HUES6 (cell line): ENCODE measurements at regions not wholly inside any gene's neighbourhood (a gene's known extent, or its start where the extent isn't known, plus 50 kb on each side); places are given as distances from the start of the nearest gene placed in this dataset.
"Not testable (repeated sequence)": the region's sequence is repeated elsewhere in the genome, so short reads cannot be mapped to it uniquely, and the experiment has no call there.

Experiments used
- H3K27ac ChIP-seq: 2 replicates; pipeline ENCODE4 v1.7.0; 2013; ENCODE audit warnings: low read depth, mild to moderate bottlenecking, low read length, inconsistent platforms
- H3K27me3 ChIP-seq: 2 replicates; pipeline ENCODE4 v1.6.1; 2013; ENCODE audit warnings: low read length; ENCODE audit not compliant: control insufficient read depth, insufficient read depth
- H3K36me3 ChIP-seq: 2 replicates; pipeline ENCODE4 v1.6.1; 2013; ENCODE audit warnings: low read length; ENCODE audit not compliant: control insufficient read depth, insufficient read depth
- H3K4me1 ChIP-seq: 2 replicates; pipeline ENCODE4 v1.6.1; 2013; ENCODE audit warnings: low read length; ENCODE audit not compliant: control insufficient read depth, insufficient read depth
- H3K4me3 ChIP-seq: 2 replicates; pipeline ENCODE4 v1.5.1; 2013; ENCODE audit warnings: low read depth, low read length
- H3K9ac ChIP-seq: one replicate; pipeline ENCODE4 v1.6.1; 2013; ENCODE audit warnings: mild to moderate bottlenecking, low read length
- H3K9me3 ChIP-seq: 2 replicates; pipeline ENCODE4 v1.6.1; 2013; ENCODE audit warnings: low read depth, low read length; ENCODE audit not compliant: control insufficient read depth, insufficient read depth

GRCh38 chr1:29589716-29590115 lies 353.4 kb downstream of the PTPRU start:
- H3K4me3 ChIP-seq, H3K27ac ChIP-seq, H3K9ac ChIP-seq, H3K9me3 ChIP-seq, H3K36me3 ChIP-seq, H3K27me3 ChIP-seq, H3K4me1 ChIP-seq: not testable (repeated sequence)

DNA sequence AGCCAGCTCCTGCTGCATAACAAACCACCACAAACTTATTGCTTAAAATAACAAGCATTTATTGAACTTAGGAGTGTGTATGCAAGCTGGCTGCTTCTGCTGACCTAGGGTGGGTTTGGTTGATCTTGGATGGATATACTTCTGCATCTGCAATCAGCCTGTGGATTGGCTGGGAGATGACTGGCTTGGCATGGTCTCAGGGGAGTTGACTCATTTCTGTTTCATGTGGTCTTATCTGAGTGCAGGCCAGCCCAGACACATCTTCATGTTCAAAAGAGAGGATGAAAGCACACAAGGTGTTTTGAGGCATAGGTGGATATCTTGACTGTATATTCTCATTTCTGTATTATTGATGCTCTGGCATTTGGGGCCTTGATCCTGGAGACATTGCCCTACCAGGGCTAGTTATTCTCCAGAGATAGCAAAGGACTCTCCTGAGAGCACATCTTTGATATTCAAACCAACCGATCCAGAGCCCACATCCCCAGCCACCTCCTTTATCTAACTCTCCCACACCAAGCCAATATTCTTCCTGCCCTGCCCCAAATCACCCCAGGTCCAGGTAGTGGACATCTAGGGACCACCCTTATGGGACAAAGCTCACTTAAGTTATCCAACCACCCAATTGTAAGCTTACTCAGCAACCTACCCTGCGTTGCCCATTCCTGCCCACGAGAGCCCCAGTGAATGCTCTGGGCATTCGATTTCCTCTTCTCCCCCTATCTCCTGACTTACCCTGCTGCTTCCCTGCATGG lies 350.8 kb downstream of the PTPRU start:
- no peak overlapping the region for H3K27ac ChIP-seq
- no peaks in the 10 kb centered on the region for H3K4me1 ChIP-seq
- H3K27me3 ChIP-seq = 0 out of 2 replicates have a peak, but pooled peaks cover 4% of the 10 kb centered on the region
- H3K36me3 ChIP-seq = no peaks in the 10 kb centered on the region
- no peaks in the 10 kb centered on the region for H3K9me3 ChIP-seq
- no peak overlapping the region for H3K9ac ChIP-seq
- no peak overlapping the region for H3K4me3 ChIP-seq

GRCh38 chr1:29586215-29586614 lies 349.9 kb downstream of the PTPRU start:
- Histone ChIP-seq H3K27me3 (0 out of 2 replicates have a peak, but pooled peaks cover 4% of the 10 kb centered on the region), H3K9me3 (no peaks in the 10 kb centered on the region), H3K9ac (no peak overlapping the region), H3K36me3 (no peaks in the 10 kb centered on the region), H3K4me3 (no peak overlapping the region), H3K27ac (no peak overlapping the region), H3K4me1 (no peaks in the 10 kb centered on the region)

- no peaks in the 10 kb centered on the region for H3K9me3 ChIP-seq
- no peaks in the 10 kb centered on the region for H3K4me1 ChIP-seq
- H3K4me3 ChIP-seq = no peak overlapping the region
- 0 out of 2 replicates have a peak, but pooled peaks cover 4% of the 10 kb centered on the region for H3K27me3 ChIP-seq
- no peaks in the 10 kb centered on the region for H3K36me3 ChIP-seq
- H3K27ac ChIP-seq = no peak overlapping the region
- H3K9ac ChIP-seq = no peak overlapping the region
Measured at GRCh38 chr1:29585656-29586055, 349.3 kb downstream of the PTPRU start.

DNA sequence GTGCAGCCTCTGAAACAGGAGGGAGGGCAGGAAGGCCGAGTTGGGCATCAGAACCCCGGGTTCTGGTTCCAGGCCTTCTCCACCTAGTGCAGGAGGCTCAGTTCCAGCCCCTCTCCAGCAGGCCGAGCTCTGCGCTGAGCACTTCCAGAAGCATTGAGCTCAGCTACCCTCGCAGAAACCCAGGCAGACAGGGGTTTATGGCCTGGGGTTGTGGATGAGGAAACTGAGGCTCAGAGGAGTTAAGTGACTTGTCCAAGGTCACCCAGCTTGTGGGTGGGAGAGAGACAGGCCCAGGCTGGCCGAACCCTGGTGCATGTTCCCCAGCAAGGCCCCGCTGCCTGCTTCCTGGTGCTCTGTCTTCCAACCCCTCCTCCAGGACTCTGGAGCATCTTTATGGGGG lies 348.9 kb downstream of the PTPRU start:
- Histone ChIP-seq H3K27ac (no peak overlapping the region), H3K9me3 (no peaks in the 10 kb centered on the region), H3K9ac (no peak overlapping the region), H3K36me3 (no peaks in the 10 kb centered on the region), H3K4me3 (no peak overlapping the region), H3K27me3 (0 out of 2 replicates have a peak, but pooled peaks cover 4% of the 10 kb centered on the region), H3K4me1 (no peaks in the 10 kb centered on the region)

GRCh38 chr1:29584776-29585175 lies 348.5 kb downstream of the PTPRU start:
- no peaks in the 10 kb centered on the region for H3K9me3 ChIP-seq
- H3K27ac ChIP-seq = no peak overlapping the region
- H3K4me3 ChIP-seq = no peak overlapping the region
- no peaks in the 10 kb centered on the region for H3K36me3 ChIP-seq
- no peak overlapping the region for H3K9ac ChIP-seq
- 0 out of 2 replicates have a peak, but pooled peaks cover 4% of the 10 kb centered on the region for H3K27me3 ChIP-seq
- H3K4me1 ChIP-seq = no peaks in the 10 kb centered on the region

- 0 out of 2 replicates have a peak, but pooled peaks cover 4% of the 10 kb centered on the region for H3K27me3 ChIP-seq
- H3K36me3 ChIP-seq = no peaks in the 10 kb centered on the region
- H3K4me1 ChIP-seq = no peaks in the 10 kb centered on the region
- no peak overlapping the region for H3K27ac ChIP-seq
- H3K4me3 ChIP-seq = no peak overlapping the region
- H3K9me3 ChIP-seq = no peaks in the 10 kb centered on the region
- H3K9ac ChIP-seq = no peak overlapping the region
Measured at GRCh38 chr1:29584362-29584761, 348.0 kb downstream of the PTPRU start.

DNA sequence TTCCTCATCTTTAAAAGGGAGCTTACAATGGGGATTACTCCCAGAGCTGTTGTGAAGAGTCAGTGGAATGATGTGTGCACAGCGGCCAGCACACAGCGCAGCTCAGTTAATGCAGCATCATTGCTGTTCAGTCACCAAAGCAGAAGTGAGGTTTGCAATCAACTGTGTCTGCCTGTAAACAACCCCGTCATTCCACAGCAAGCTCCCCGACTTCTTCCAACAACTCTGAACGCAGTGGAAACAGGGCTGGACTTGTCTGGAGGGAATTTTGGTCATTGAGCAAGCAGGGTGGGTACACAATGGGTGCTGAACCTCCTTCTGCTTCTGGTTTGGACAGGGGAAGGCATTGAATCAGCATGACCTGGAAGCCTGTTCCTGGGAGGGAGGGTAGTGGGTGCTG lies 347.4 kb downstream of the PTPRU start:
- Histone ChIP-seq H3K4me1 (no peaks in the 10 kb centered on the region), H3K27ac (no peak overlapping the region), H3K36me3 (no peaks in the 10 kb centered on the region), H3K27me3 (0 out of 2 replicates have a peak, but pooled peaks cover 4% of the 10 kb centered on the region), H3K9me3 (no peaks in the 10 kb centered on the region), H3K9ac (no peak overlapping the region), H3K4me3 (no peak overlapping the region)

- Histone ChIP-seq H3K36me3 (no peaks in the 10 kb centered on the region), H3K4me1 (0 out of 2 replicates have a peak, but pooled peaks cover 3% of the 10 kb centered on the region), H3K9me3 (no peaks in the 10 kb centered on the region), H3K4me3 (no peak overlapping the region), H3K9ac (no peak overlapping the region), H3K27ac (no peak overlapping the region), H3K27me3 (no peaks in the 10 kb centered on the region)
Measured at GRCh38 chr1:29581256-29581655, 344.9 kb downstream of the PTPRU start.

- Histone ChIP-seq H3K9ac (no peak overlapping the region), H3K27me3 (no peaks in the 10 kb centered on the region), H3K27ac (no peak overlapping the region), H3K4me1 (0 out of 2 replicates have a peak, but pooled peaks cover 3% of the 10 kb centered on the region), H3K9me3 (no peaks in the 10 kb centered on the region), H3K4me3 (no peak overlapping the region), H3K36me3 (no peaks in the 10 kb centered on the region)
Measured at GRCh38 chr1:29579821-29580425, 343.6 kb downstream of the PTPRU start.

- no peak overlapping the region for H3K4me3 ChIP-seq
- no peak overlapping the region for H3K27ac ChIP-seq
- no peaks in the 10 kb centered on the region for H3K27me3 ChIP-seq
Measured at GRCh38 chr1:29577512-29577911, 341.2 kb downstream of the PTPRU start.

More at GRCh38 chr1:29577512-29577911, 341.2 kb downstream of the PTPRU start:
- Histone ChIP-seq H3K36me3 (no peaks in the 10 kb centered on the region), H3K9ac (no peak overlapping the region), H3K4me1 (0 out of 2 replicates have a peak, but pooled peaks cover 3% of the 10 kb centered on the region), H3K9me3 (no peaks in the 10 kb centered on the region)
